ENCODE measurements at regions not wholly inside any gene's neighbourhood (a gene's known extent, or its start where the extent isn't known, plus 50 kb on each side); places are given as distances from the start of the nearest gene placed in this dataset.

- no peak overlapping the region for H3K27ac ChIP-seq (ENCODE audit: extremely low read length, insufficient read depth, low read length)
- no peaks in the 10 kb centered on the region for H3K4me1 ChIP-seq (ENCODE audit: insufficient read depth, low read length)
- H3K79me2 ChIP-seq (ENCODE audit: insufficient read depth, low read length) = no peaks in the 10 kb centered on the region
- in situ Hi-C loops (cut with HindIII; ENCODE audit: extremely low pct_ligation_motif_present, low pct_unique_long_range_greater_than_20kb) (no loop called here), intact Hi-C loops (cut with micrococcal nuclease; ENCODE audit: unreplicated experiment) (no loop called here)
- BruUV-seq (replicated peaks) = no TSS peak
- peaks cover 44% of the 10 kb centered on the region for H3K9me3 ChIP-seq (ENCODE audit: low read length)
- no peak overlapping the region for H3K9ac ChIP-seq (ENCODE audit: insufficient read depth, low read depth, low read length)
- no peaks in the 10 kb centered on the region for H4K20me1 ChIP-seq (ENCODE audit: insufficient read depth, low read length)
- no peaks in the 10 kb centered on the region for H3K27me3 ChIP-seq (ENCODE audit: control insufficient read depth in 1 of 2, insufficient read depth in 2 of 2, low read length in 2 of 2)
- no peak overlapping the region for H2AFZ ChIP-seq (ENCODE audit: low read length)
- no peak overlapping the region for H3K4me2 ChIP-seq (ENCODE audit: low read depth, low read length)
- ChIA-PET POLR2A (no interaction called here), CTCF (ENCODE audit: low intra/inter-chr PET ratio, low total read pairs) (no interaction called here)
- FAIRE-seq (no peak), DNase-seq (ENCODE audit: low spot score) (no peak), ATAC-seq (no peak)
- H3K36me3 ChIP-seq (replicated peaks in 1 of 2; ENCODE audit: control insufficient read depth in 1 of 2, insufficient read depth in 2 of 2, low read length in 2 of 2) = no peaks in the 10 kb centered on the region
- TF ChIP-seq FOXA3 (CRISPR knock-in tag; IDR thresholded peaks at IDR 0.05) = no peak
- no peak for TF ChIP-seq ZBTB1 (CRISPR knock-in tag; IDR thresholded peaks at IDR 0.05; ENCODE audit: borderline replicate concordance)
- TF ChIP-seq BRF2 (CRISPR knock-in tag; IDR thresholded peaks at IDR 0.05) = no peak
- no peak for TF ChIP-seq MXD4 (CRISPR knock-in tag; IDR thresholded peaks at IDR 0.05)
- no peak for TF ChIP-seq POGK (CRISPR knock-in tag; conservative IDR thresholded peaks at IDR 0.05)
- TF ChIP-seq ZBTB8A (CRISPR knock-in tag; IDR thresholded peaks at IDR 0.05; ENCODE audit: borderline replicate concordance, low read depth) = no peak
- no peak for TF ChIP-seq NFYB (CRISPR knock-in tag; IDR thresholded peaks at IDR 0.05)
- TF ChIP-seq SALL1 (CRISPR knock-in tag; IDR thresholded peaks at IDR 0.05) = no peak
- no peak for TF ChIP-seq LCORL (IDR thresholded peaks at IDR 0.05)
- TF ChIP-seq LCORL (CRISPR knock-in tag; IDR thresholded peaks at IDR 0.05) = no peak
- no peak for TF ChIP-seq ZFP37 (CRISPR knock-in tag; IDR thresholded peaks at IDR 0.05; ENCODE audit: borderline replicate concordance)
- TF ChIP-seq, protein P1, sequence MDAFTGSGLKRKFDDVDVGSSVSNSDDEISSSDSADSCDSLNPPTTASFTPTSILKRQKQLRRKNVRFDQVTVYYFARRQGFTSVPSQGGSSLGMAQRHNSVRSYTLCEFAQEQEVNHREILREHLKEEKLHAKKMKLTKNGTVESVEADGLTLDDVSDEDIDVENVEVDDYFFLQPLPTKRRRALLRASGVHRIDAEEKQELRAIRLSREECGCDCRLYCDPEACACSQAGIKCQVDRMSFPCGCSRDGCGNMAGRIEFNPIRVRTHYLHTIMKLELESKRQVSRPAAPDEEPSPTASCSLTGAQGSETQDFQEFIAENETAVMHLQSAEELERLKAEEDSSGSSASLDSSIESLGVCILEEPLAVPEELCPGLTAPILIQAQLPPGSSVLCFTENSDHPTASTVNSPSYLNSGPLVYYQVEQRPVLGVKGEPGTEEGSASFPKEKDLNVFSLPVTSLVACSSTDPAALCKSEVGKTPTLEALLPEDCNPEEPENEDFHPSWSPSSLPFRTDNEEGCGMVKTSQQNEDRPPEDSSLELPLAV (CRISPR knock-in tag; conservative IDR thresholded peaks at IDR 0.05; ENCODE audit: low read depth) = no peak
- no peak for TF ChIP-seq E2F5 (CRISPR knock-in tag; conservative IDR thresholded peaks at IDR 0.05)
- TF ChIP-seq DZIP1 (CRISPR knock-in tag; IDR thresholded peaks at IDR 0.05) = no peak
- TF ChIP-seq, protein P2, sequence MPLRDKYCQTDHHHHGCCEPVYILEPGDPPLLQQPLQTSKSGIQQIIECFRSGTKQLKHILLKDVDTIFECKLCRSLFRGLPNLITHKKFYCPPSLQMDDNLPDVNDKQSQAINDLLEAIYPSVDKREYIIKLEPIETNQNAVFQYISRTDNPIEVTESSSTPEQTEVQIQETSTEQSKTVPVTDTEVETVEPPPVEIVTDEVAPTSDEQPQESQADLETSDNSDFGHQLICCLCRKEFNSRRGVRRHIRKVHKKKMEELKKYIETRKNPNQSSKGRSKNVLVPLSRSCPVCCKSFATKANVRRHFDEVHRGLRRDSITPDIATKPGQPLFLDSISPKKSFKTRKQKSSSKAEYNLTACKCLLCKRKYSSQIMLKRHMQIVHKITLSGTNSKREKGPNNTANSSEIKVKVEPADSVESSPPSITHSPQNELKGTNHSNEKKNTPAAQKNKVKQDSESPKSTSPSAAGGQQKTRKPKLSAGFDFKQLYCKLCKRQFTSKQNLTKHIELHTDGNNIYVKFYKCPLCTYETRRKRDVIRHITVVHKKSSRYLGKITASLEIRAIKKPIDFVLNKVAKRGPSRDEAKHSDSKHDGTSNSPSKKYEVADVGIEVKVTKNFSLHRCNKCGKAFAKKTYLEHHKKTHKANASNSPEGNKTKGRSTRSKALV (CRISPR knock-in tag; IDR thresholded peaks at IDR 0.05) = no peak
- H3K4me3 ChIP-seq (replicated peaks in 1 of 3; ENCODE audit: insufficient read depth in 1 of 3, low read depth in 2 of 3, low read length in 3 of 3) = no peak overlapping the region
Observed at GRCh38 chr4:43709443-43709842, 739.2 kb downstream of the KCTD8 start.

Data from HepG2 (cell line).